H9 (cell line): ENCODE measurements at regions not wholly inside any gene's neighbourhood (a gene's known extent, or its start where the extent isn't known, plus 50 kb on each side); places are given as distances from the start of the nearest gene placed in this dataset.

Experiments
- DNase-seq: peaks from one replicate; pipeline ENCODE4 v3.0.0-alpha.2; 2017
- H2AFZ ChIP-seq: one replicate; pipeline ENCODE4 v1.6.1; 2013; ENCODE audit warnings: mild to moderate bottlenecking, low read length, control low read depth, moderate library complexity
- H2AK5ac ChIP-seq: 2 replicates; pipeline ENCODE4 v1.6.1; 2013; ENCODE audit warnings: low read length, control low read depth, mixed read lengths; ENCODE audit not compliant: insufficient read length
- H2BK120ac ChIP-seq: one replicate; pipeline ENCODE4 v1.6.1; 2013; ENCODE audit warnings: low read depth, mild to moderate bottlenecking, low read length, control low read depth, inconsistent platforms; ENCODE audit not compliant: poor library complexity, severe bottlenecking
- H2BK12ac ChIP-seq: 2 replicates; pipeline ENCODE4 v1.6.1; 2013; ENCODE audit warnings: low read length, control low read depth, mixed read lengths, low read depth; ENCODE audit not compliant: insufficient read length
- H2BK15ac ChIP-seq: 2 replicates; pipeline ENCODE4 v1.6.1; 2013; ENCODE audit warnings: low read depth, low read length, control low read depth
- H2BK20ac ChIP-seq: one replicate; pipeline ENCODE4 v1.6.1; 2013; ENCODE audit warnings: low read depth, mild to moderate bottlenecking, low read length, control low read depth, inconsistent platforms; ENCODE audit not compliant: poor library complexity, severe bottlenecking
- H2BK5ac ChIP-seq: 2 replicates; pipeline ENCODE4 v1.6.1; 2013; ENCODE audit warnings: low read length, control low read depth, mixed read lengths; ENCODE audit not compliant: insufficient read length
- H3K14ac ChIP-seq: 2 replicates; pipeline ENCODE4 v1.6.1; 2013; ENCODE audit warnings: low read length, control low read depth; ENCODE audit not compliant: insufficient read depth
- H3K18ac ChIP-seq: 2 replicates; pipeline ENCODE4 v1.6.1; 2013; ENCODE audit warnings: low read depth, mild to moderate bottlenecking, mixed read lengths, low read length, control low read depth; ENCODE audit not compliant: insufficient read length
- H3K23ac ChIP-seq: 2 replicates; pipeline ENCODE4 v1.6.1; 2013; ENCODE audit warnings: low read length, control low read depth, mixed read lengths, low read depth; ENCODE audit not compliant: insufficient read length
- H3K23me2 ChIP-seq: 2 replicates; pipeline ENCODE4 v1.6.1; 2013; ENCODE audit warnings: low read depth, mild to moderate bottlenecking, mixed read lengths, low read length, control low read depth; ENCODE audit not compliant: insufficient read length, poor library complexity, severe bottlenecking
- H3K27ac ChIP-seq: 2 replicates; pipeline ENCODE4 v1.5.1; 2013; ENCODE audit warnings: low read length, control low read depth, mixed read lengths, low read depth; ENCODE audit not compliant: insufficient read length
- H3K27me3 ChIP-seq: 2 replicates; pipeline ENCODE4 v1.6.1; 2013; ENCODE audit warnings: low read length, control low read depth, inconsistent platforms; ENCODE audit not compliant: insufficient read depth
- H3K4ac ChIP-seq: 2 replicates; pipeline ENCODE4 v1.6.1; 2013; ENCODE audit warnings: low read depth, mild to moderate bottlenecking, control low read depth, inconsistent platforms, low read length, moderate library complexity
- H3K4me1 ChIP-seq: 2 replicates; pipeline ENCODE4 v1.6.1; 2013; ENCODE audit warnings: low read length, control low read depth, inconsistent platforms; ENCODE audit not compliant: insufficient read depth
- H3K4me2 ChIP-seq: 2 replicates; pipeline ENCODE4 v1.6.1; 2013; ENCODE audit warnings: low read length, control low read depth, mixed read lengths; ENCODE audit not compliant: insufficient read length, insufficient read depth
- H3K56ac ChIP-seq: 2 replicates; pipeline ENCODE4 v1.6.1; 2013; ENCODE audit warnings: low read depth, mild to moderate bottlenecking, mixed read lengths, low read length, control low read depth; ENCODE audit not compliant: insufficient read length
- H3K79me1 ChIP-seq: 2 replicates; pipeline ENCODE4 v1.6.1; 2013; ENCODE audit warnings: low read depth, mild to moderate bottlenecking, moderate library complexity, low read length, control low read depth, inconsistent platforms; ENCODE audit not compliant: insufficient read depth, poor library complexity, severe bottlenecking
- H3K79me2 ChIP-seq: 2 replicates; pipeline ENCODE4 v1.6.1; 2013; ENCODE audit warnings: low read length, control low read depth, inconsistent platforms; ENCODE audit not compliant: insufficient read depth
- H3K9ac ChIP-seq: 2 replicates; pipeline ENCODE4 v1.6.1; 2013; ENCODE audit warnings: low read length, control low read depth, mixed read lengths; ENCODE audit not compliant: insufficient read length; ENCODE audit errors: extremely low read depth
- H3K9me3 ChIP-seq: one replicate; pipeline ENCODE4 v1.6.1; 2013; ENCODE audit warnings: low read depth, low read length, inconsistent platforms; ENCODE audit not compliant: control insufficient read depth
- H3T11ph ChIP-seq: one replicate; pipeline ENCODE4 v1.6.1; 2013; ENCODE audit warnings: mild to moderate bottlenecking, low read length, control low read depth, inconsistent platforms
- H4K20me1 ChIP-seq: one replicate; pipeline ENCODE4 v1.6.1; 2013; ENCODE audit not compliant: control insufficient read depth, insufficient read length, insufficient read depth
- H4K5ac ChIP-seq: 2 replicates; pipeline ENCODE4 v1.6.1; 2013; ENCODE audit warnings: low read depth, mild to moderate bottlenecking, mixed read lengths, low read length, control low read depth; ENCODE audit not compliant: insufficient read length
- H4K8ac ChIP-seq: replicated peaks from 2 replicates; pipeline ENCODE4 v1.6.1; 2013; ENCODE audit warnings: low read length, control low read depth, mixed read lengths, low read depth; ENCODE audit not compliant: insufficient read length
- H4K91ac ChIP-seq: 2 replicates; pipeline ENCODE4 v1.6.1; 2013; ENCODE audit warnings: low read depth, mild to moderate bottlenecking, moderate library complexity, mixed read lengths, low read length, control low read depth; ENCODE audit not compliant: insufficient read length
- H3K27ac Mint-ChIP-seq, 3 experiments: 2 replicates in 2 of 3; 3 replicates in 1 of 3; pipeline ENCODE4 v1.8.0; 2020 to 2021; ENCODE audit warnings: mixed read lengths in 3 of 3, mild to moderate bottlenecking in 1 of 3, moderate library complexity in 1 of 3
- H3K27me3 Mint-ChIP-seq: 2 replicates; pipeline ENCODE4 v1.8.0; 2021; ENCODE audit warnings: low read depth, mild to moderate bottlenecking, moderate library complexity, mixed read lengths
- H3K36me3 Mint-ChIP-seq, 3 experiments: 2 replicates in 2 of 3; 3 replicates in 1 of 3; pipeline ENCODE4 v1.8.0; 2020 to 2021; ENCODE audit warnings: low read depth in 3 of 3, mixed read lengths in 3 of 3; ENCODE audit not compliant: insufficient read depth in 1 of 3
- H3K4me1 Mint-ChIP-seq, 2 experiments: 2 replicates each; pipeline ENCODE4 v1.8.0; 2020; ENCODE audit warnings: mixed read lengths in 2 of 2
- H3K4me3 Mint-ChIP-seq, 2 experiments: 2 replicates in 1 of 2; 3 replicates in 1 of 2; pipeline ENCODE4 v1.8.0; 2020 to 2021; ENCODE audit warnings: mild to moderate bottlenecking in 2 of 2, mixed read lengths in 2 of 2, moderate library complexity in 1 of 2
- H3K9me3 Mint-ChIP-seq, 2 experiments: 2 replicates in 1 of 2; 3 replicates in 1 of 2; pipeline ENCODE4 v1.8.0; 2020; ENCODE audit warnings: mild to moderate bottlenecking in 2 of 2, mixed read lengths in 2 of 2, moderate library complexity in 1 of 2
- CTCF ChIP-seq: fragments of 200-600 bp; sonication (generic); conservative IDR thresholded peaks from 3 replicates; pipeline ENCODE4 v1.8.0; 2021; ENCODE audit warnings: antibody characterized with exemption, mild to moderate bottlenecking
- WGBS: extraction: QIAGEN DNeasy Blood & Tissue Kit; methylation state at CpG from one replicate; pipeline ENCODE4 v1.1.7; 2013; ENCODE audit warnings: missing lambda C conversion rate, low lambda C conversion rate, mixed read lengths; ENCODE audit not compliant: insufficient read length; ENCODE audit errors: extremely low coverage; 5-methylcytosine and 5-hydroxymethylcytosine counted together

- Mint-ChIP-seq H3K4me1 (no peaks in the 10 kb centered on the region), H3K27me3 (no peaks in the 10 kb centered on the region), H3K36me3 (peaks cover 0 to 3% (median 0%) of the 10 kb centered on the region in 3 experiments; a peak in 1 of 7 replicates), H3K9me3 (peaks cover 8 to 9% of the 10 kb centered on the region in 2 experiments; a peak in 4 of 5 replicates), H3K27ac (no peak overlapping the region), H3K4me3 (no peak overlapping the region)
- Histone ChIP-seq H4K91ac (no peak overlapping the region), H3K27ac (no peak overlapping the region), H2BK12ac (no peak overlapping the region), H4K8ac (no peak overlapping the region), H2AFZ (no peak overlapping the region), H3T11ph (no peak overlapping the region), H3K23me2 (no peaks in the 10 kb centered on the region), H3K9ac (no peak overlapping the region), H3K79me2 (no peaks in the 10 kb centered on the region), H3K9me3 (no peaks in the 10 kb centered on the region), H3K4me2 (no peak overlapping the region), H3K27me3 (no peaks in the 10 kb centered on the region), H2BK20ac (no peak overlapping the region), H2BK5ac (no peak overlapping the region), H2AK5ac (no peak overlapping the region), H3K79me1 (no peaks in the 10 kb centered on the region), H2BK120ac (no peak overlapping the region), H3K18ac (no peak overlapping the region), H3K56ac (no peak overlapping the region), H4K20me1 (no peaks in the 10 kb centered on the region), H3K4me1 (no peaks in the 10 kb centered on the region), H2BK15ac (no peak overlapping the region), H4K5ac (no peak overlapping the region), H3K14ac (no peak overlapping the region), H3K23ac (no peak overlapping the region), H3K4ac (no peak overlapping the region)
- TF ChIP-seq CTCF = no peak
- no CpG with 5 or more reads among the region's 3 CpGs for WGBS
- DNase-seq = no peak
Measured at GRCh38 chr14:36028665-36029064, 147.9 kb downstream of the PTCSC3 start.
